Right kidney (tissue), 1 donor: ENCODE measurements at regions not wholly inside any gene's neighbourhood (a gene's known extent, or its start where the extent isn't known, plus 50 kb on each side); places are given as distances from the start of the nearest gene placed in this dataset.

ENCODE experiments used
- DNase-seq: peaks from one replicate; pipeline ENCODE4 v3.0.0-alpha.2; 2016

- no peak for DNase-seq
Observed at GRCh38 chr12:60043236-60043635, 447.4 kb downstream of the SLC16A7 start.

GRCh38 chr12:60052483-60052882 is 456.7 kb downstream of the SLC16A7 start:
- DNase-seq, result no peak

- no peak for DNase-seq
Observed at GRCh38 chr12:60059180-60059579, 463.4 kb downstream of the SLC16A7 start.

GRCh38 chr12:60066655-60067054 is 470.8 kb downstream of the SLC16A7 start:
- no peak for DNase-seq

GRCh38 chr12:60070552-60070951 is 474.7 kb downstream of the SLC16A7 start:
- DNase-seq, result no peak

GRCh38 chr12:60071759-60072191 is 475.9 kb downstream of the SLC16A7 start:
- no peak for DNase-seq

- no peak for DNase-seq
Observed at GRCh38 chr12:60072911-60073310, 477.1 kb downstream of the SLC16A7 start.

GRCh38 chr12:60075091-60075490 is 479.3 kb downstream of the SLC16A7 start:
- DNase-seq, result no peak

- DNase-seq, result no peak
Observed at GRCh38 chr12:60078026-60078425, 482.2 kb downstream of the SLC16A7 start.

GRCh38 chr12:60093428-60093827 is 497.6 kb downstream of the SLC16A7 start:
- DNase-seq, result no peak

GRCh38 chr12:60094436-60094835 is 498.6 kb downstream of the SLC16A7 start:
- DNase-seq, result no peak

GRCh38 chr12:60096727-60097126 is 500.9 kb downstream of the SLC16A7 start:
- DNase-seq, result no peak

GRCh38 chr12:60100160-60100559 is 504.3 kb downstream of the SLC16A7 start:
- no peak for DNase-seq

GRCh38 chr12:60100852-60101251 is 505.0 kb downstream of the SLC16A7 start:
- no peak for DNase-seq

- no peak for DNase-seq
Observed at GRCh38 chr12:60101715-60102114, 505.9 kb downstream of the SLC16A7 start.

- no peak for DNase-seq
Observed at GRCh38 chr12:60106214-60106613, 510.4 kb downstream of the SLC16A7 start.

GRCh38 chr12:60107992-60108391 is 512.2 kb downstream of the SLC16A7 start:
- no peak for DNase-seq

GRCh38 chr12:60112063-60112462 is 516.2 kb downstream of the SLC16A7 start:
- DNase-seq, result no peak

GRCh38 chr12:60112763-60113162 is 516.9 kb downstream of the SLC16A7 start:
- DNase-seq, result no peak

- DNase-seq, result no peak
Observed at GRCh38 chr12:60114169-60114568, 518.3 kb downstream of the SLC16A7 start.

GRCh38 chr12:60119327-60119726 is 523.5 kb downstream of the SLC16A7 start:
- no peak for DNase-seq

GRCh38 chr12:60120199-60120598 is 524.4 kb downstream of the SLC16A7 start:
- DNase-seq, result no peak

- DNase-seq, result no peak
Observed at GRCh38 chr12:60123557-60123956, 527.7 kb downstream of the SLC16A7 start.

- DNase-seq, result no peak
Observed at GRCh38 chr12:60137513-60137912, 541.7 kb downstream of the SLC16A7 start.

GRCh38 chr12:60138526-60138925 is 542.7 kb downstream of the SLC16A7 start:
- no peak for DNase-seq
